ENCODE measurements at regions not wholly inside any gene's neighbourhood (a gene's known extent, or its start where the extent isn't known, plus 50 kb on each side); places are given as distances from the start of the nearest gene placed in this dataset.

- Histone ChIP-seq H3K36me3 (ENCODE audit: insufficient read depth, low read length) (no peaks in the 10 kb centered on the region), H3K27me3 (ENCODE audit: insufficient read depth, low read length) (no peaks in the 10 kb centered on the region), H3K79me2 (ENCODE audit: control insufficient read depth, insufficient read depth, low read length, unreplicated experiment) (no peaks in the 10 kb centered on the region), H3K4me1 (ENCODE audit: control insufficient read depth, insufficient read depth, low read length, unreplicated experiment) (peaks cover 10% of the 10 kb centered on the region), H3K4me3 (ENCODE audit: low read depth, low read length) (no peak overlapping the region), H2AFZ (ENCODE audit: low read length, unreplicated experiment) (no peak overlapping the region), H3K27ac (ENCODE audit: low read depth, low read length) (no peak overlapping the region)
These were observed 436.6 kb downstream of the IRS1 start for GRCh38 chr2:226362980-226363379.

- H2AFZ ChIP-seq (ENCODE audit: low read length, unreplicated experiment): no peak overlapping the region
- H3K36me3 ChIP-seq (ENCODE audit: insufficient read depth, low read length): no peaks in the 10 kb centered on the region
- H3K4me1 ChIP-seq (ENCODE audit: control insufficient read depth, insufficient read depth, low read length, unreplicated experiment): peaks cover 10% of the 10 kb centered on the region
- H3K27me3 ChIP-seq (ENCODE audit: insufficient read depth, low read length): no peaks in the 10 kb centered on the region
- no peak overlapping the region for H3K27ac ChIP-seq (ENCODE audit: low read depth, low read length)
- H3K4me3 ChIP-seq (ENCODE audit: low read depth, low read length): no peak overlapping the region
- no peaks in the 10 kb centered on the region for H3K79me2 ChIP-seq (ENCODE audit: control insufficient read depth, insufficient read depth, low read length, unreplicated experiment)
These were observed 439.0 kb downstream of the IRS1 start for GRCh38 chr2:226360658-226361057.

- Histone ChIP-seq H3K79me2 (ENCODE audit: control insufficient read depth, insufficient read depth, low read length, unreplicated experiment) (no peaks in the 10 kb centered on the region), H3K27ac (ENCODE audit: low read depth, low read length) (no peak overlapping the region), H3K4me3 (ENCODE audit: low read depth, low read length) (no peak overlapping the region), H2AFZ (ENCODE audit: low read length, unreplicated experiment) (no peak overlapping the region), H3K4me1 (ENCODE audit: control insufficient read depth, insufficient read depth, low read length, unreplicated experiment) (peaks cover 10% of the 10 kb centered on the region), H3K36me3 (ENCODE audit: insufficient read depth, low read length) (no peaks in the 10 kb centered on the region), H3K27me3 (ENCODE audit: insufficient read depth, low read length) (no peaks in the 10 kb centered on the region)
These were observed 440.9 kb downstream of the IRS1 start for GRCh38 chr2:226358688-226359087.

- no peak overlapping the region for H3K4me3 ChIP-seq (ENCODE audit: low read depth, low read length)
- H3K79me2 ChIP-seq (ENCODE audit: control insufficient read depth, insufficient read depth, low read length, unreplicated experiment): no peaks in the 10 kb centered on the region
- H3K27ac ChIP-seq (ENCODE audit: low read depth, low read length): no peak overlapping the region
- no peaks in the 10 kb centered on the region for H3K36me3 ChIP-seq (ENCODE audit: insufficient read depth, low read length)
- H3K27me3 ChIP-seq (ENCODE audit: insufficient read depth, low read length): no peaks in the 10 kb centered on the region
- peaks cover 2% of the 10 kb centered on the region for H3K4me1 ChIP-seq (ENCODE audit: control insufficient read depth, insufficient read depth, low read length, unreplicated experiment)
- no peak overlapping the region for H2AFZ ChIP-seq (ENCODE audit: low read length, unreplicated experiment)
These were observed 441.8 kb downstream of the IRS1 start for GRCh38 chr2:226357816-226358215.

GRCh38 chr2:226355600-226355999 lies 444.0 kb downstream of the IRS1 start:
- no peak overlapping the region for H3K4me3 ChIP-seq (ENCODE audit: low read depth, low read length)
- no peaks in the 10 kb centered on the region for H3K79me2 ChIP-seq (ENCODE audit: control insufficient read depth, insufficient read depth, low read length, unreplicated experiment)
- no peaks in the 10 kb centered on the region for H3K27me3 ChIP-seq (ENCODE audit: insufficient read depth, low read length)
- H3K4me1 ChIP-seq (ENCODE audit: control insufficient read depth, insufficient read depth, low read length, unreplicated experiment): no peaks in the 10 kb centered on the region
- no peak overlapping the region for H2AFZ ChIP-seq (ENCODE audit: low read length, unreplicated experiment)
- H3K36me3 ChIP-seq (ENCODE audit: insufficient read depth, low read length): no peaks in the 10 kb centered on the region
- no peak overlapping the region for H3K27ac ChIP-seq (ENCODE audit: low read depth, low read length)

GRCh38 chr2:226354434-226354833 lies 445.2 kb downstream of the IRS1 start:
- H3K4me3 ChIP-seq (ENCODE audit: low read depth, low read length): no peak overlapping the region
- no peaks in the 10 kb centered on the region for H3K79me2 ChIP-seq (ENCODE audit: control insufficient read depth, insufficient read depth, low read length, unreplicated experiment)
- H3K27ac ChIP-seq (ENCODE audit: low read depth, low read length): no peak overlapping the region
- no peaks in the 10 kb centered on the region for H3K4me1 ChIP-seq (ENCODE audit: control insufficient read depth, insufficient read depth, low read length, unreplicated experiment)
- H3K36me3 ChIP-seq (ENCODE audit: insufficient read depth, low read length): no peaks in the 10 kb centered on the region
- no peaks in the 10 kb centered on the region for H3K27me3 ChIP-seq (ENCODE audit: insufficient read depth, low read length)
- H2AFZ ChIP-seq (ENCODE audit: low read length, unreplicated experiment): no peak overlapping the region

- H3K4me3 ChIP-seq (ENCODE audit: low read depth, low read length): no peak overlapping the region
- H2AFZ ChIP-seq (ENCODE audit: low read length, unreplicated experiment): no peak overlapping the region
- H3K4me1 ChIP-seq (ENCODE audit: control insufficient read depth, insufficient read depth, low read length, unreplicated experiment): no peaks in the 10 kb centered on the region
- no peaks in the 10 kb centered on the region for H3K27me3 ChIP-seq (ENCODE audit: insufficient read depth, low read length)
- H3K36me3 ChIP-seq (ENCODE audit: insufficient read depth, low read length): no peaks in the 10 kb centered on the region
- H3K27ac ChIP-seq (ENCODE audit: low read depth, low read length): no peak overlapping the region
- H3K79me2 ChIP-seq (ENCODE audit: control insufficient read depth, insufficient read depth, low read length, unreplicated experiment): no peaks in the 10 kb centered on the region
These were observed 446.6 kb downstream of the IRS1 start for GRCh38 chr2:226352941-226353560.

GRCh38 chr2:226351711-226352110 lies 447.9 kb downstream of the IRS1 start:
- no peaks in the 10 kb centered on the region for H3K4me1 ChIP-seq (ENCODE audit: control insufficient read depth, insufficient read depth, low read length, unreplicated experiment)
- no peaks in the 10 kb centered on the region for H3K79me2 ChIP-seq (ENCODE audit: control insufficient read depth, insufficient read depth, low read length, unreplicated experiment)
- H2AFZ ChIP-seq (ENCODE audit: low read length, unreplicated experiment): no peak overlapping the region
- H3K27me3 ChIP-seq (ENCODE audit: insufficient read depth, low read length): no peaks in the 10 kb centered on the region
- no peak overlapping the region for H3K4me3 ChIP-seq (ENCODE audit: low read depth, low read length)
- no peak overlapping the region for H3K27ac ChIP-seq (ENCODE audit: low read depth, low read length)
- H3K36me3 ChIP-seq (ENCODE audit: insufficient read depth, low read length): no peaks in the 10 kb centered on the region

DNA sequence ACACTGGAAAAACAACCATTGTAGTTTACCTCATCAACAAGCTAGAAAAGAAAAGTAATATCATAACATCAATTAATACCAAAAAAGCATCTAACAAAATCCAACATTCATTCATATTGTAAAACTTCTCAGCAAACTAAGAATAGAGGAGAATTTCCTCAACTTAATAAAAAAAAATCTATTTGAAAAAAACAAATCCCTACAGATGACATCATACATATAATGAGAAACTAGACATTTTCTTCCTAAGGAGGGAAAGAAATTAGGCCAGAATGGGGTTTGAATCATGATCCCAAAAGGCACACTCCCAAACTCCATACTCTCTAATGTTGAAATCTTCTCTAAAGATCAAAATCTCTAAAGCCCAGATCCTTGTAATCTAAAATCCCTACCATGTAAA lies 460.0 kb downstream of the IRS1 start:
- peaks cover 4% of the 10 kb centered on the region for H3K4me1 ChIP-seq (ENCODE audit: control insufficient read depth, insufficient read depth, low read length, unreplicated experiment)
- H2AFZ ChIP-seq (ENCODE audit: low read length, unreplicated experiment): no peak overlapping the region
- no peak overlapping the region for H3K27ac ChIP-seq (ENCODE audit: low read depth, low read length)
- no peak overlapping the region for H3K4me3 ChIP-seq (ENCODE audit: low read depth, low read length)
- H3K27me3 ChIP-seq (ENCODE audit: insufficient read depth, low read length): no peaks in the 10 kb centered on the region
- H3K36me3 ChIP-seq (ENCODE audit: insufficient read depth, low read length): no peaks in the 10 kb centered on the region
- no peaks in the 10 kb centered on the region for H3K79me2 ChIP-seq (ENCODE audit: control insufficient read depth, insufficient read depth, low read length, unreplicated experiment)

DNA sequence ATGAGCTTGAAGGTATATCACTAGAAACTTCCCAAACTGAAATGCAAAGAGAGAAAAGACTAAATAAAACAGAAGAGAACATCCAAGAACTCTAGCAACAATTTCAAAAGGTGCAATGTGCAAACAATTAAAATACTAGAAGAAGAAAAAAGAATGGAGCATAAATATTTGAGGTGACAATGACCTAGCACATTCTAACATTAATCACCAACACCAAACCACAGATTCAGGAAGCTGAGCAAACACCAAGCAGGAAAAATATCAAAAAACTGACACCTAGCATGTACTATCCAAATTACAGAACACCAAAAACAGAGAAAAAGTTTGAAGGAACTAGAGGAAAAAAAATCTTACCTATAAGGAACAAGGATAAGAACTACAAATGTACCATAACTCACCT lies 460.8 kb downstream of the IRS1 start:
- Histone ChIP-seq H2AFZ (ENCODE audit: low read length, unreplicated experiment) (no peak overlapping the region), H3K27ac (ENCODE audit: low read depth, low read length) (no peak overlapping the region), H3K4me3 (ENCODE audit: low read depth, low read length) (no peak overlapping the region), H3K4me1 (ENCODE audit: control insufficient read depth, insufficient read depth, low read length, unreplicated experiment) (peaks cover 4% of the 10 kb centered on the region), H3K79me2 (ENCODE audit: control insufficient read depth, insufficient read depth, low read length, unreplicated experiment) (no peaks in the 10 kb centered on the region), H3K27me3 (ENCODE audit: insufficient read depth, low read length) (no peaks in the 10 kb centered on the region), H3K36me3 (ENCODE audit: insufficient read depth, low read length) (no peaks in the 10 kb centered on the region)

DNA sequence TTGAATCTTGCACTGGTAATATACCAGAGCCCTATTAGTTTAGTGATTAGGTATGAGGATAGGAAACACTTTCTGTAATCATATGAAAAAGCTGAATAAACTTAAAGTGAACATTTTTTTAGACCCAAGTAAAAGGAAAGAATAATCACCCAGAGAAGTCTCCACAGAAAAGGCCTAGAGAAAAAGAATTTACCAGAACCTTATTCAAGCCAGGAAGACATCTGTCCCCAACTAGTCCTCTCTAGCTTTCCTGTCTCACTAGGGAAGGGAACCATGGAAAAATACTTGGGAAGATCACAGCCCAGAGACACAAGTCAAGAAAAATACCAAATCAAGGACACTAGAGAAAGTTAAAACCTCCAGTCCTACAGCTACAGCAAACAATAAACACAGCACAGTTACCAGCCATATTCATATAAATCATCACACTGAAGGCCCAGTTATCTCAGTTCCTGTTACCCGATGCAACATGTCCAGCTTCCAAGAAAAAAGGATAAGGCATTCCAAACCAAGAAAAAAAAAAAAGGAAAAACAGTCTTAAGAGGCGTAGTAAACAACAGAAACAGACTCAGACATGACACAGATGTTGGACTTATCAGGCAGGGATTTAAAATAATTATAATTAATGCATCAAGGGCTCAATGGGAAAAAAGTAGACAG lies 461.5 kb downstream of the IRS1 start:
- peaks cover 4% of the 10 kb centered on the region for H3K4me1 ChIP-seq (ENCODE audit: control insufficient read depth, insufficient read depth, low read length, unreplicated experiment)
- no peak overlapping the region for H3K4me3 ChIP-seq (ENCODE audit: low read depth, low read length)
- H3K27ac ChIP-seq (ENCODE audit: low read depth, low read length): no peak overlapping the region
- H3K27me3 ChIP-seq (ENCODE audit: insufficient read depth, low read length): no peaks in the 10 kb centered on the region
- no peaks in the 10 kb centered on the region for H3K79me2 ChIP-seq (ENCODE audit: control insufficient read depth, insufficient read depth, low read length, unreplicated experiment)
- peak overlapping the region; percentile 31 for H2AFZ ChIP-seq (ENCODE audit: low read length, unreplicated experiment)
- H3K36me3 ChIP-seq (ENCODE audit: insufficient read depth, low read length): no peaks in the 10 kb centered on the region
